Inflammatory macrophage (primary cell): ENCODE measurements at regions not wholly inside any gene's neighbourhood (a gene's known extent, or its start where the extent isn't known, plus 50 kb on each side); places are given as distances from the start of the nearest gene placed in this dataset.
"Not testable (repeated sequence)": the region's sequence is repeated elsewhere in the genome, so short reads cannot be mapped to it uniquely, and the experiment has no call there.

Experiments used
- DNase-seq, 2 donors: peaks; one replicate each; pipeline ENCODE4 v3.0.0-alpha.2; 2020 to 2022

DNA sequence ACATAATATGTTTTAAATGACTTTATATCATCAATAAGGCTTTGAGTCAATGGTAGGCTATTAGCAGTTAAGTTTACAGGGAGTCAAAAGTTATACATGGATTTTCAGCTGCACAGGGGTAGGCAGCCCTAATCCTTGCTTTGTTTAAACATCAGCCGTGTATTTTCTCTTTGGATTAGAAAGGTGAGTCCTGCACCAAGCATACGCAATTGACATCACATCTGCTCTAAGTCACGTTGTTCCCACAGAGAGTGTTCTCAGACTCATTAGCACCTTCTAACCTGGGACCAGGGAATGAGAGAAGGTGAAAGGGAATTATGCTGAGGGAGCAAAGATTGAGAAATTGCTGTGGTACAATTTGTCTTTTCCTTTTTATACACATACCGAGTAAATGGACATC lies 148.6 kb upstream of the ZNF804B start:
- DNase-seq: no peak

DNA sequence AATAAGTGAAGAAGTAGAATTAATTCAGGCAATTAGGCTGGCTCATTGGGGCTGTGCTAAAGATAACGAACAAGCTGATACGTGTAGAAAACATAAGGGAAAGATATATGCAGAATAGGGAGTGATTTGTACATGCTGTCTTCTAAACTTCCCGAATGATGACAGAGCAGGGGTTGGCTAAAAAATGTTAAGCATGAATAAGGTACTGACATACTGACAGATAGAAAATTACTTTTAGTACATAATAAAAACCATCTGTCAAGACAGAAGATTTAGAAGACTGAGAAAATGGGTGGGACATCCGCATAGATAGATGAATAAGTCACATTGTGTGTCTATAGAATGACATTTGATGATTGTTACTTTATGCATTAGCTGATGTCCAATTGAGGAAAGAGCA lies 158.8 kb upstream of the ZNF804B start:
- DNase-seq: no peak

DNA sequence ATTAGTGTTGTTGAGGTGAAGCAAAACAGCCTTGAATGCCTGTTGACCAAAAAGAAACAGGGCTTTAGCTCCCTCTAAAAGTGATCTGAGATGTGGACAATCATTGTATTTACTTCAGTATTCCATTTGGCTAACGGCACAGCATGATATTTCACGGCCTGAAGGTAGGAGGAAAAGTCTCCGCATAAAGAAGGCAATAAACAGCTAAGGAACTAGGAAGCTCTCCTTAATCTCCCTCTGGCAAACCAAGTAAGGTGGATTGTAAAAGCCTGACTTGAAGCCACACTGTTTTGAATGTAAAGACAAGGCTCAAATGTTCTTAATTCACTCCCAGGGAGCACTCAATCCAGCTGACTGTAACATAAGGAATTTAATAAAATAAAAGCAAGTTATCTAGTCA lies 160.0 kb upstream of the ZNF804B start:
- DNase-seq: no peak

DNA sequence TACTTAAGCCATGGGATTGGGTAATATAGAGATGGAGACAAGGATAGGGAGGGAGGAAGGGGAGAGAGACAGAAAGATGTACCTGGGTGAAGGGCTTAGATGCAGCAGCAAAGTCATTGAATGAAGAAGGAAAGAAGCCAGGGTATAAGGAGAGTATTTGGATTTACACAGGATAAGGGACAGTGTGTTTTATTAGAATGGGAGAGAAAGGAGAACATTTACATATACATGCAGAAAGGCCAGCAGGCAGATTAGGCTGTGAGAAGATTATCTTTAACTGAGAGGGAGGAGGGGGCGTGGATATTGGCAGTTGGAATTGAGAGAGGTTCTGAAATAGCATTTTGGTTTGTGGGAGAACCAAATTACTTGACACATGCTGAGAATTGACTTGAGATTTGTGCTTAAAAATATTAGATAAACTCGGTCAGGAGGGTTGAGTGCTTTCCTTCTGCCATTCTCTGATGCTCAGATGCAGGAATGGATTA lies 161.5 kb upstream of the ZNF804B start:
- DNase-seq: no peak

GRCh38 chr7:88590963-88591362 lies 168.5 kb upstream of the ZNF804B start:
- DNase-seq: no peak

DNA sequence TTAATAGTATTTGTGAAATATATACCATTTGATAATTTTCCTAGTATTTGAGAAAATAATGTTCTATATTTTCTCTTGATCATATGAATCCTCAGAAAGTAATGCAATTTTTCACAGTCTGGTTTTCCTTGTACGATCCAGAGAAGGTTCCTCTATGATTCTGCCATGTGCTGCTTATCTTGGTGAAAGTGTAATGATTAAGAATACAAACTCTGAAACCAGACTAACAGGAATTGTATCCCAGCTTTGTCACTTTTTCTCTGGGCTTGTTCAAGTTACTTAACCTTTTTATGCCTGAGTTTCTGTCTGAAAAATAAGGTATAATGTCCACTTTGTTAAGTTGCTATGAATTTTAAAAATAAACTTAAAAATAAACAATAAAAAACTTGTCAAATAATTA lies 169.6 kb upstream of the ZNF804B start:
- no peak for DNase-seq

GRCh38 chr7:88586890-88587289 lies 172.6 kb upstream of the ZNF804B start:
- DNase-seq: no peak

DNA sequence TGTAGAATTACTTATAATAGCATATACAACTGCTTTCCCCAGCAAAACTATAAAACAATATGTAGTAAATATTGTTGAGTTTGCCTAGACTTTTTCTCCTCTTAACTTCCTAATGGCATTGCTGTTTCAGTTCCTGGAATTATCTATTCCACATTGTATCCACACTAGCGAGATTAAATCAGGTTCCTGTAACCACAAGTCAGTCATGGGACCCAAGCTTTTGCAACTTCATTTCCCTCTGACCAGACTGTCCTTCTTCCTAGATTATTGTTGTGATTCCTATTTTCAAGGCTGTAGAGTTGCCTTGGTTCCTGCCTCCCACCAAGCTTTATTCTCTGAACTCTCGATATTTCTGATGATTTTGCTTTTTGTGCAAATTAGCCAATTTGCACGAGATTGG lies 173.3 kb upstream of the ZNF804B start:
- DNase-seq: peak; percentile 31 to 39

GRCh38 chr7:88576720-88577119 lies 182.8 kb upstream of the ZNF804B start:
- no peak for DNase-seq

GRCh38 chr7:88566162-88566729 lies 193.3 kb upstream of the ZNF804B start:
- no peak for DNase-seq

GRCh38 chr7:88565401-88565800 lies 194.1 kb upstream of the ZNF804B start:
- DNase-seq: no peak

DNA sequence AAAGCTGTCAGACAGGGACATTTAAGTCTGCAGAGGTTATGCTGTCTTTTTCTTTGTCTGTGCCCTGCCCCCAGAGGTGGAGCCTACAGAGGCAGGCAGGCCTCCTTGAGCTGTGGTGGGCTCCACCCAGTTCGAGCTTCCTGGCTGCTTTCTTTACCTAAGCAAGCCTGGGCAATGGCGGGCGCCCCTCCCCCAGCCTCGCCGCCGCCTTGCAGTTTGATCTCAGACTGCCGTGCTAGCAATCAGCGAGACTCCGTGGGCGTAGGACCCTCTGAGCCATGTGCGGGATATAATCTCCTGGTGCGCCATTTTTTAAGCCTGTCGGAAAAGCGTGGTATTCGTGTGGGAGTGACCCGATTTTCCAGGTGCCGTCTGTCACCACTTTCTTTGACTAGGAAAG lies 203.1 kb upstream of the ZNF804B start:
- DNase-seq: not testable (repeated sequence)

- DNase-seq: not testable (repeated sequence)
These were observed 204.7 kb upstream of the ZNF804B start for GRCh38 chr7:88554847-88555246.

DNA sequence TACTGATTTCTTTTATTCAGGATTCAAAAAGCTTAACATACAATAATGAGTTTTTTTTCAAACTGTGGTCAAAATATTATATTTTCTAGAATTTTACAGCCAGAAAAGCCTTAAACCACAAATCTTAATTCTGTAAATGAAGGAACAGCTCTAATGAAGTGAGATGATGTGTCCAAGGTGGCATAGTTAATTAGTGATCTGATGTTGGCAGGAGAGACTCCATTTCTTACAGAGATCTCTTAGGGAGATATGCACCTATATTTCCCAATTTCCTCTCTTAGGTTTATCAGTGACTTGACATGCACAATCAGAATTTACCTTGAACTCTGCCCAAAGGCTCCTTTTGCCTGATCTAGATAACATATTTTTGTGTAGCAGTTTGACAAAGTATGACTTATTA lies 211.1 kb upstream of the ZNF804B start:
- no peak for DNase-seq

GRCh38 chr7:88546808-88547207 lies 212.7 kb upstream of the ZNF804B start:
- peak; percentile 40 to 51 for DNase-seq

DNA sequence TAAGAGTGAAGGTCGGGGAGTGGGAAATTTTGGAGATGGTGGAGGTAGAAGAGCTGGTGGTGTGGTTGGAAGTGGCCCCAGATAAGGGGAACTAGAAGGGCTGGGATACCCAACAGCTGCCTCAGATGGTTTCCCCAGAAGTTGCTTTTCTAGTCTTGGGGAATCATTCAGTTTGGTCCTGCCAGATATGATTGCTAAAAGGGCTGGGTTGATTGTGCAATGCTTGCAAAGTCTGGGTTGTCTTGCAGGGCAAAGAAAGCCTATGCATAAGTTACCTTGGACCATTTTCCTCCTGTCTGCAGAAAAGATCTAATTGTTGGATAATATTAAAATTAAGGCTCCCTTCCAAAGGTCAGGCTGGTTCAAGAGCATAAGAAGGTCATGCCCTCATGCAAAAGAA lies 213.8 kb upstream of the ZNF804B start:
- no peak for DNase-seq

GRCh38 chr7:88540012-88540411 lies 219.5 kb upstream of the ZNF804B start:
- no peak for DNase-seq

DNA sequence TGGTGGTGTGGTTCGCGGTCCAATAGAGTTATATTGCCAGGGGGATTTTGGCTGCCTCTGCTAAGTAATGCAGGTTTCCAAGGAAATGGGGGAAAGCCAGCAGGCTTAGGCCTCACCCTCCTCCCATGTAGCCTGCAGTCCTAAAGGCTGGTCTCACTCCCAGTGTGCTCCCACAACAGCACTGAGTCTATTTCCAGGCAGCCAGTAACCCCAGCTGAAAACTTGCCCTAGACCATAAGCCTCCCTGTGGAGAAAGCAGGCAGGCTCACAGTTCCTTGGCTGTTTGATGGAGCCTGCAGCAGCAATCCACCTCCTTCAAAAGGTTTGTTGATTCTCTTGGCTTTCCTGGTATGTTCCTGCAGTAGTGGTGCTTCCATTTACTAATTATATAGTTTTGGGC lies 220.0 kb upstream of the ZNF804B start:
- DNase-seq: no peak

GRCh38 chr7:88523645-88524044 lies 217.0 kb upstream of the STEAP4 start:
- no peak for DNase-seq

- DNase-seq: no peak
These were observed 216.1 kb upstream of the STEAP4 start for GRCh38 chr7:88522771-88523293.

DNA sequence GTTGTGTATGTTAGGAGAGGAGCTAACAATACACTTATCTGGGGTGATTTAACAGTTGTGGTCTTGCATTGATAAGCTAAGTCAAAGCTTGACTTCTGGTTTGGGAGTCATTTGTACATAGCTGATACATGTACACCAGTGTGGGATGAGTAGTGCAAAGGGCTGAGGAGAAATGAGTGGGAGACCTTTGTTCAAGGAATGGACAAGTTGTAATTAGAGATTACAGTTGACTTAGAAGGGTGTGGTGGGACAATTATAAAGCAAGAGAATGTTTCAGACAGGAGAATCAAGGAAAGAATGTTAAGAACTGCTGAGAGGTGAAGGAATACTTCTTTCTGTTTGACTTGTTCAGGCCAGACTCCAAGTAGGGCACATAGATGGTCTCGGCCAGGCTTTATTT lies 209.7 kb upstream of the STEAP4 start:
- DNase-seq: no peak

GRCh38 chr7:88515301-88515700 lies 208.6 kb upstream of the STEAP4 start:
- DNase-seq: no peak

DNA sequence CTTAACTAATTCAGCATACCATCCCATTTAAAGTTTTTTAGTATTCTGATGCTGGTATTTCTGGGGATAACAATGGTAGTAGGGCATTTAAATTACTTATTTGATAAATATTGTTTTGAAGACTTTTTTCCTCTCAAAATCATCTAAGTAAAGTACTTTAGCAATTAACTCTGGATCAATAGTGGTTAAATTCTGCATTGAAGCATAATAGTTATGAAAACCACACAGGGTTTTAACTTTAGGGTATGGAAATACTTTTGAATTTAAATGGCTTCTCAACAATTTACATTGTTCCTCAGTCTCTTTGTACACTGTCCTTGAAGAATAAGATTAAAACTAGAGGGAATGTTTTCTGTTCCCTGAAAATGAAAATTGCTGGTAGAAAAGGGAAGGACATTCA lies 202.6 kb upstream of the STEAP4 start:
- no peak for DNase-seq

DNA sequence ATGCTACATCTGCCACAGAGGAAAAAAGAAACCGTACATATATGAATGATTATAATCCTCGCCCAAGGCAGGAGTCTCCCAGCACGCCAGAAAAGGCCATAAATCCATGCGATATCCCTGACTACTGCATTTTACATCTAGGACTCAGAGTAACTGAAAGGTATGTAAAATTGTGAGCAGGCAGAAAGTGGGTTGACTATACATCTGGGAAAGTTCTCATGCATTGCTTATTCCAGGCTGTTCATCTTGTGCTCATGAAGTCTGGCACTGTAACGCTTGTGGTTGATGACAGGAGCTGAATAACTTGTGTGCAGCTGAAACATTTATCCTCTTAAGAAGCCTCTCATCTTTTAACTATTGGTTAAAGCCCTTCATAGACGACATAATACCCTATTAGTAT lies 193.4 kb upstream of the STEAP4 start:
- no peak for DNase-seq
